Vagina (tissue), 2 donors: ENCODE measurements at regions not wholly inside any gene's neighbourhood (a gene's known extent, or its start where the extent isn't known, plus 50 kb on each side); places are given as distances from the start of the nearest gene placed in this dataset.
"Not testable (repeated sequence)": the region's sequence is repeated elsewhere in the genome, so short reads cannot be mapped to it uniquely, and the experiment has no call there.

Experiments
- DNase-seq, 2 donors: peaks; one replicate each; pipeline ENCODE4 v3.0.0-alpha.2; 2017; ENCODE audit errors: extremely low spot score in 2 of 2
- H3K27ac ChIP-seq: fragments of 200-600 bp; sonication (generic); one replicate; pipeline ENCODE4 v1.5.1; 2019
- H3K27me3 ChIP-seq: fragments of 200-600 bp; sonication (generic); one replicate; pipeline ENCODE4 v1.5.1; 2019
- H3K36me3 ChIP-seq, 2 donors: fragments of 200-600 bp; sonication (generic); one replicate each; pipeline ENCODE4 v1.5.1; 2017 to 2019
- H3K4me1 ChIP-seq: fragments of 200-600 bp; sonication (generic); one replicate; pipeline ENCODE4 v1.5.1; 2019
- H3K4me3 ChIP-seq, 2 donors: fragments of 200-600 bp; sonication (generic); 1 replicate in 1 of 2; 2 replicates in 1 of 2; pipeline ENCODE4 v1.5.1; 2016 to 2019
- H3K9me3 ChIP-seq: fragments of 200-600 bp; sonication (generic); one replicate; pipeline ENCODE4 v1.5.1; 2019
- POLR2A ChIP-seq, 2 donors: fragments of 450-650 bp; IDR thresholded peaks; one replicate each; pipeline ENCODE4 v1.6.1; 2017; ENCODE audit warnings: antibody characterized with exemption in 2 of 2, mild to moderate bottlenecking in 2 of 2, moderate library complexity in 2 of 2
- POLR2AphosphoS5 ChIP-seq, 2 donors: sonication (generic); formaldehyde crosslinking; IDR thresholded peaks; one replicate each; pipeline ENCODE4 v1.9.0; 2017; ENCODE audit warnings: antibody characterized with exemption in 2 of 2, mild to moderate bottlenecking in 2 of 2, low read depth in 1 of 2; ENCODE audit not compliant: insufficient read depth in 1 of 2
- intact Hi-C: fragments of 100-400 bp; cut with DNase I; formaldehyde crosslinking; loops from one replicate; pipeline ENCODE4 v1.15.1; 2023
- TF ChIP-seq, protein P1 (sequence below), 3 experiments: fragments of 450-650 bp in 2 of 3; fragments of 200-600 bp in 1 of 3; sonication (generic) in 1 of 3; IDR thresholded peaks; one replicate each; pipeline ENCODE4 v1.5.1; 2017 to 2019; ENCODE audit warnings: antibody characterized with exemption in 3 of 3, mild to moderate bottlenecking in 2 of 3, moderate library complexity in 2 of 3

DNA sequence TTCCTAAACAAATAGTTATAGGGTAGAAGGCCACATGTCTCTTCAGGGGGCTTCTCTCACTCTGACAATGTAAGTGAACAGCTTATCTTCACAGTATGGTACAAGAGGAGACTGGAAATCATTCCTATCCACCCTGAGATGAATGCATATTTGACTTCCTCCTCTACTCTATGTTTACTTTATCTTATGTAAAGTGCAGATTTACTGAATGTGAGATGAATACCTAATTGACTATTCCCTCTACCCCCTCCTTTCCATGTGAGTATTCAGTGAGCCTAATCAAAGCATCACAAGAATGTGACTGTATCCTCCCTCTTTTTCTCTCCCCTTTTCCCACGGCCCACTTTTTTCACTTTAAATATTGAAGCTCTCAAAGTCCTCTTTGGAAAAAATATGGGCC lies 132.5 kb downstream of the BACH1 start:
- Histone ChIP-seq H3K4me3 (no peak overlapping the region), H3K36me3 (no peaks in the 10 kb centered on the region), H3K27me3 (no peaks in the 10 kb centered on the region), H3K9me3 (no peaks in the 10 kb centered on the region), H3K27ac (no peak overlapping the region), H3K4me1 (no peaks in the 10 kb centered on the region)
- no peak for DNase-seq
- intact Hi-C loops: no loop called here
- TF ChIP-seq POLR2A (IDR thresholded peaks at IDR 0.05): no peak
- TF ChIP-seq, protein P1, sequence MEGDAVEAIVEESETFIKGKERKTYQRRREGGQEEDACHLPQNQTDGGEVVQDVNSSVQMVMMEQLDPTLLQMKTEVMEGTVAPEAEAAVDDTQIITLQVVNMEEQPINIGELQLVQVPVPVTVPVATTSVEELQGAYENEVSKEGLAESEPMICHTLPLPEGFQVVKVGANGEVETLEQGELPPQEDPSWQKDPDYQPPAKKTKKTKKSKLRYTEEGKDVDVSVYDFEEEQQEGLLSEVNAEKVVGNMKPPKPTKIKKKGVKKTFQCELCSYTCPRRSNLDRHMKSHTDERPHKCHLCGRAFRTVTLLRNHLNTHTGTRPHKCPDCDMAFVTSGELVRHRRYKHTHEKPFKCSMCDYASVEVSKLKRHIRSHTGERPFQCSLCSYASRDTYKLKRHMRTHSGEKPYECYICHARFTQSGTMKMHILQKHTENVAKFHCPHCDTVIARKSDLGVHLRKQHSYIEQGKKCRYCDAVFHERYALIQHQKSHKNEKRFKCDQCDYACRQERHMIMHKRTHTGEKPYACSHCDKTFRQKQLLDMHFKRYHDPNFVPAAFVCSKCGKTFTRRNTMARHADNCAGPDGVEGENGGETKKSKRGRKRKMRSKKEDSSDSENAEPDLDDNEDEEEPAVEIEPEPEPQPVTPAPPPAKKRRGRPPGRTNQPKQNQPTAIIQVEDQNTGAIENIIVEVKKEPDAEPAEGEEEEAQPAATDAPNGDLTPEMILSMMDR (IDR thresholded peaks at IDR 0.05): no peak
- TF ChIP-seq POLR2AphosphoS5 (IDR thresholded peaks at IDR 0.05; ENCODE audit: insufficient read depth in 1 of 2, low read depth in 1 of 2): no peak

DNA sequence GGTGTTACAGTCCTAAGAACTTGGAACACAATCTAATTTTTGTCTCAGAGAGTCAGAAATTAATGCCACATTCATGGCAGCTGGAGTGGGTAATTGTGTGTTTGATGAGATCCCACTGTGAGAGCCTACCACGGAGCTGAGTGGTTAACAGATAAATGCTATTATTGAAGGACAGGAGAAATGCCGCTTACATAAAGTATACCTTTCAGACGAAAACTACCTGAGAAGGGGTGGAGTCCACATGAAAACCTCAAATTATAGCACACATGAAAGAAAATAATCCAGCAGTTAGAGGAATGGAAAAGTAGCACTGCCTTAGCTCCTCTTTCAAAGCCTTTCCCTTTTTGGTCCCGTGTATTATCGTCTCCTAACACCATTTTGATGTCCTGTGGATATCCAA lies 133.0 kb downstream of the BACH1 start:
- H3K4me1 ChIP-seq: no peaks in the 10 kb centered on the region
- intact Hi-C loops: no loop called here
- no peaks in the 10 kb centered on the region for H3K9me3 ChIP-seq
- no peak overlapping the region for H3K4me3 ChIP-seq
- H3K36me3 ChIP-seq: no peaks in the 10 kb centered on the region
- H3K27me3 ChIP-seq: no peaks in the 10 kb centered on the region
- DNase-seq: no peak
- TF ChIP-seq POLR2AphosphoS5 (IDR thresholded peaks at IDR 0.05; ENCODE audit: insufficient read depth in 1 of 2, low read depth in 1 of 2) (no peak), POLR2A (IDR thresholded peaks at IDR 0.05) (no peak)
- TF ChIP-seq, protein P1 (IDR thresholded peaks at IDR 0.05): no peak
- H3K27ac ChIP-seq: no peak overlapping the region

DNA sequence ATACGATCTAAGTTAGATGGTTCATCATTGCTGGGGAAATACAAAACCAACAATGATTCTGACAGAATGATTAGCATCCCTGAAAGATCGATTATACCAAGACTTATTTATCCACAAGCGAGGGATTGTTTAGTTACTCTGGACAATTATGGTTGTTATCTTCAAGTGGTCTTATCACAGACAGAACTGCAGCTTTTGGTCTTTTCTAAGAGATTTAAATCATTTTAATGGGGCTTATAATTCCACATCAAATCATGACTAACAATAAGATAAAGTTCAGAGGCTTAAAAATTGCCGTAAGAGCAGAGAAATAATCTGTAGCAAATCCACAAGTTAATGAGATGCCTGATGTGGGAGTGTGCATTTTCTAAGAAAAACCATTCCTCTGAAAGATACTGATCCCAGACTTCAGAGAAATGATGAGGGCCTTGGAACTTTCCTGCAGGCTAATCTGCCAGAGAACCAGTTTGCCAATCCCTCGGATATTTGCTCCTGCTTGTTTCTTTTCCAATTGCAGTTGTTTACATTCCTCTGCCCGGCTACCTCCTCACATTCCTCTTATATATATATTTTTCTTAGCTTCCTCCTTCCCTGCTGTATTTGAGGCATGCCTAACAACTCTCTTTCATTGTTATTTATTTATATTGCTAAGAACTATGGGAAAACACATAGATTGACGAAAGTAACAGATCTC lies 134.8 kb downstream of the BACH1 start:
- no peaks in the 10 kb centered on the region for H3K4me1 ChIP-seq
- no peaks in the 10 kb centered on the region for H3K27me3 ChIP-seq
- no peak for DNase-seq
- intact Hi-C loops: no loop called here
- no peak overlapping the region for H3K4me3 ChIP-seq
- no peaks in the 10 kb centered on the region for H3K36me3 ChIP-seq
- H3K27ac ChIP-seq: no peak overlapping the region
- H3K9me3 ChIP-seq: no peaks in the 10 kb centered on the region
- TF ChIP-seq POLR2AphosphoS5 (IDR thresholded peaks at IDR 0.05; ENCODE audit: insufficient read depth in 1 of 2, low read depth in 1 of 2) (no peak), POLR2A (IDR thresholded peaks at IDR 0.05) (no peak)
- TF ChIP-seq, protein P1 (IDR thresholded peaks at IDR 0.05): no peak

DNA sequence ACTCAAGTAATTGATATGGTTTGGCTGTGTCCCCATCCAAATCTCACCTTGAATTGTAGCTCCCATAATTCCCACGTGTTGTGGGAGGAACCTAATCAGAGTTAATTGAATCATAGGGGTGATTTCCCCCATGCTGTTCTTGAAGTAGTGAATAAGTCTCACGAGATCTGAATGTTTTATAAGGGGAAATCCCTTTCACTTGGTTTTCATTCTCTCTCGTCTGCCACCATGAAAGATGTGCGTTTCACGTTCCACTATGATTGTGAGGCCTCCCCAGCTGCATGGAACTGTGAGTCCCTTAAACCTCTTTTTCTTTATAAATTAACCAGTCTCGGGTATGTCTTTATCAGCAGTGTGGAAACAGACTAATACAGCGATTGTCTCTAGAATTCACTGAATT lies 135.4 kb downstream of the BACH1 start:
- no peak overlapping the region for H3K27ac ChIP-seq
- no peaks in the 10 kb centered on the region for H3K36me3 ChIP-seq
- no peak for DNase-seq
- TF ChIP-seq POLR2A (IDR thresholded peaks at IDR 0.05) (no peak), POLR2AphosphoS5 (IDR thresholded peaks at IDR 0.05; ENCODE audit: insufficient read depth in 1 of 2, low read depth in 1 of 2) (no peak)
- TF ChIP-seq, protein P1 (IDR thresholded peaks at IDR 0.05): no peak
- H3K9me3 ChIP-seq: no peaks in the 10 kb centered on the region
- H3K4me3 ChIP-seq: no peak overlapping the region
- H3K27me3 ChIP-seq: no peaks in the 10 kb centered on the region
- intact Hi-C loops: no loop called here
- no peaks in the 10 kb centered on the region for H3K4me1 ChIP-seq

DNA sequence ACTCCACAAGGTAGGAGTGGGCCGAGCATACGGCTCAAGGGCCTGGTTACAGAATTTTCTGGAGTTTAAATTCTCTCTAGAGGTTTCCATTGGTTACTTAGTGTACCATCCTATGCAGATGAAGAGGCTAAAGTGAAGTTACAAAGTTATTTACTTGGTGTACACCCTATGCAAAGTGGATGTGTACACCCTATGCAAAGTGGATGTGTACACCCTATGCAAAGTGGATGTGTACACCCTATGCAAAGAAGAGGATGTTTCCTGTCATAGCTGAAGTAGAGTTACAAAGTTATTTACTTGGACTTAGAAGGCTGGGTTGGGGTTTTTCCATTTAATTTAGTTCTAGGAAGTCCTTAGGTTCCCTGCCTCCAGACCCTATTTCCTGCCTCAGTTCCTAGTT lies 136.3 kb downstream of the BACH1 start:
- H3K27ac ChIP-seq, intact Hi-C loops, H3K4me3 ChIP-seq, DNase-seq, H3K4me1 ChIP-seq, H3K36me3 ChIP-seq, H3K27me3 ChIP-seq, H3K9me3 ChIP-seq: not testable (repeated sequence)
